Limb (tissue), 2 donors: ENCODE measurements at regions not wholly inside any gene's neighbourhood (a gene's known extent, or its start where the extent isn't known, plus 50 kb on each side); places are given as distances from the start of the nearest gene placed in this dataset.

ENCODE experiments used
- DNase-seq, 2 donors: peaks; one replicate each; pipeline ENCODE4 v3.0.0-alpha.2; 2016; ENCODE audit errors: extremely low spot score in 2 of 2

DNA sequence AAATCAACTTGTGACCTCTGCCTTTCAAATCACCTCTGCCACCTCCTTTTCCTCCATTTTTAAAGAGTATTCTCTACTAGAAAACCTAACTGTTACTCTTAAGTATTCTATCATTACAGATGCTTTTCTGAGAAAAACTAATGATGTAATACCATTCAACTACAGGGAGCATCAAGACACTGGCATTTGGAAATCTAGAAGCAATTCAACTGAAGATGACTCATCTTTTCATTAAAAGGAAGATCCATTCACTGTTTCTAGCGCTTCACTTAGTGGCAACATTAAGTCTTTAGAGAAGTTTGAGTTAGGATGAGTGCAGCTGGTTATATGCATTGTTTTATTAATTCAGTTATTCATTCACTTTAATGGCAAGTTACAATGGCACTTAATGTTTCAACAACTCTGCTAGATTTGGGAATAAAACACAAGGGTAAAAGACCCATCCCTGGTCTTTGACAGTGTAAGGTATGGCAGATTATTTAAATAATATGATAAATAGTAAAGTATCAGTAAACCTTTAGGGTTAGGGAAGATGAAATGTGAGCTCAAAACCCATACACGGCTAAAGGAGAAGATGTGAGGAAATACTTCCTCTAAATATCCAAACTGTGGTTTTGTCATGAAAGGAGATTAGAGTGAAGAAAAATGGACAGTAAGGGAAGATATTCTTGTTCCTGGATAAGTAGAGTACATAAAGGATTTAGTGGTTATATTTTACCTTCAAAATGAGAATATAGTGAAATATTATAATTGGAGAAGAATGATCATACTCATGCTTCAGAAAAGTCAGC lies 61.7 kb downstream of the KCNJ2 start:
- DNase-seq: no peak

DNA sequence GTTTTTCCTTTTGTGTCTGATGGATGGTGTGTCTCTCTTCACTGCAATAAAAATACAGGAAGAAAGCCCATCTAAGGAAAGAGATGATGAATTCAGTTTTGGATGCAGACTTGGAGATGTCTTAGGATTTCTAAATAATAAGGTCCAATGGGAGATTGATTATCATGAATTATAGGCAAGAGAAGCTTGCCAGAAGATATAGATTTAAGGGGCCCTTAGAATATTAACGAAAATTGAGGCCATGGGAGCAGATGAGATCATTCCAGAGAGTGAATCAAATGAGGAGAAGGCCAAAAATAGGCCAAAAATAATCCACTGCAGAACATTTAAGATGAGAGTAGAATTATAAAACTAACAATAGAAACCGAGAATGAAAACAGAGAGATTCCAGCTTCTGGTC lies 63.1 kb downstream of the KCNJ2 start:
- DNase-seq: no peak

DNA sequence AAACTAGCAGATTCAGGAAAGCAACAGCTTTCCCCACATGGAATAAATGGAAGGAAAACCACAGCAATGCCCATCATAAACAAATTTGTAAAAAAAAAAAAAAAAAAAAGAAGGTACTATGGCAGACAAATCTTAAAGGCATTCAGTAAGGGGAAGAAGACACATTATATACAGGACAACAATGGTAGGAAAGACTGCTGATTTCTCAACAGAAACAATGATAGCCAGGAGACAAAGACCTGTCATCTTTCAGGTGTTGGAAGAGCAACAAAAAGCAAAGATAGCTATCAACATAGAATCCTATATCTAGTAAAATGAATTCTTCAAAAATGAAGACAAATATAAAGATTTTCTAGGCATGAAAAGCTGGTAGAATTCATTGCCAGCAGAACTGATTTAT lies 65.9 kb downstream of the KCNJ2 start:
- no peak for DNase-seq

DNA sequence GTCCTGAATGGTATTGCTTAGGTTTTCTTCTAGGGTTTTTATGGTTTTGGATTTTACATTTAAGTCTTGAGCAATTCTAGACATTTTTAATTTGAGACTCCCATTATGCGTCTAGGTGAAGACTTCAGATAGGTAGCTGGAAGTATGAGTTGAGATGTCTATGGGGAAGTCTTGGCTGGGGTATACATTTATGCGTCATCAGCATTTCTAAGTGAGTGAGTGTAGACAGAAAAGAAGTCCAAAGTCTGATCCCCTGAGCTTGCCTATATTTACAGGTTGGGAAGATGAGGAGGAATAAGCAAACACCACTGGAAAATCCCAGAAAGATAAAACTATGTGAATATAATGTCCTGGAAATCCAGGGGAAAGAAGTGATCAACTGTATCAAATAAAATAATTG lies 68.9 kb downstream of the KCNJ2 start:
- DNase-seq: no peak

DNA sequence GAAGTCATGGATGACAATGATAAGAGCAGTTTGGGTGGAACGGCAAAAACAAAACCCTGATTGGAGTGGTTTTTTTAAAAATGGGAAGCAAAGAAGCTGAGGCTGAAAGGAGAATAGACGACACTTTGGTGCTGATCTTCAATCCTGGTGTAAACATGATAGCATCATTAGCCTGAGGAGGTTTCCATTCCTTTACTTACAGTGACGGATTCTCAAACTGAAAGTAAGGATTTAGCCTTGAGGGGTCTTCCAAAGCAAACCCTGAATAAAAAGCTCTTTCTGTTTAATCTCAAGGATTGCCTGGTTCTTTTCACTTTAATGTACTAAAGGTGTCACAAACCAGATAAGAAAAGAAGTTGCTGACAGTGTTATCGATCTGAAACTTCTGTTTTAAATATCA lies 69.3 kb downstream of the KCNJ2 start:
- no peak for DNase-seq

DNA sequence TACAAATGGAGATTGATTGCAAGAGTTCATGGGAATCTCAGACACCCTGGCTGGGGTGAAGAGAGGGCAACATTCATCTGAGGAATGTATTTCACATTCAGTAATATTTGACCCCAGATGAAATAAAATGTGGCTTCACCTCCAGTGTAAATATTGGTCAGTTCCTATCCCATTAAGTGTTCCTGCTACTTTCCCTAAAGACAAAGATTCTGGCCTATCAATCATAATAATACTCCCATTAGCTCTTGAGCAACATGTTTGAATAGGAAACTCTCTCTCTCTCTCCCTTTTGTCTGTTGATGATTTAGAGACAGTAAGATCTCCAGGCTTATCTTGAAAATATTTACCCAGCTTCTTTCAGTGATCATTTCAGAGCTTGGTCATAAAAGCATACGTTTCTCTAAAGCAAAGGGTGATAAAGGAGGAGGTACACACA lies 70.1 kb downstream of the KCNJ2 start:
- no peak for DNase-seq

DNA sequence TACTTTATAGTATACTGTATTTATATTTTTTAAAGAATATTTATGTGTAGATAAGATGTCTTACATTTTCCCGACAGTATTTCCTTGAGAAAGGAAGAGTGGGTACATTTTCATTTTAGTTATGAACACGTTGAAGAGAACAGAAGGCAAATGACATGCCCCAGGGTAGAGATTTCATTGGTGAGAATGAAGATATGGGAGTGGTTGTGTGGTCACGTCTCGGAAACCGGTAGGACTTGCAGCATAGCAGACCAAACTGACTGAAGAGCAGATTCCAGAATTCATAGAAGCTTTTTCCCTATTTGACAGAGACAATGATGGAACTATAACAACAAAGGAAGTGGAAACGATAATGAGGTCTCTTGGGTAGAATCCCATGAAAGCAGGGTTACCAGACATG lies 71.7 kb downstream of the KCNJ2 start:
- DNase-seq: no peak

DNA sequence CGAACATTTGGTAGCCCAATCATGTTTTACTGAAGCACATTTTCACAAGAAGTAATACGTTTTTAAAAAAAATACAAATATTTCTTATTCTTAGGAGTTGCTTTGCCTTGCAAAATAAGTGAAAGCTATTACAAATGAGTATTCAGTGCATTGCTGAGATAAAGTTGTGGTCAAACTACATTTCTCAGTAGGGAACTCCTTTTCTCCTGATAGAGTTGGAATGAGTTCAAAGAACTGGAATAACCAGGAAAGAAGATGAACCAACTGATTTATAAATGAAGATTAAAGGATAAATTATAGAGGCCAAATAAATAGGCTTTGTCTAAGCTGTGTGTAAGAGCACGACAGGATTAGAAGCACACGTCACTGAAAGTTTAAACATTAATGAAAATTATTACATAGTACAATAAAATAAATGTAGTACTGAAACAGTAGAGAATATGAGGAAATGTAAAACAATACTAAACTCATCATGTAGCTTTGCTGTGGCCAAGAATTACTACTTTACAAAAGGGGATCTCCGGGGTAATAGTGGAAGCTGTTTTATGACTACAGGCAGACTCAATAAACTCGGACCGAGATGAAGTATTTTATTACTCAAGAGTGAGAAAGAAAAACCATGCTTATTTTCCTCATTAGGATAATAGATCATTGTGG lies 73.6 kb downstream of the KCNJ2 start:
- no peak for DNase-seq

DNA sequence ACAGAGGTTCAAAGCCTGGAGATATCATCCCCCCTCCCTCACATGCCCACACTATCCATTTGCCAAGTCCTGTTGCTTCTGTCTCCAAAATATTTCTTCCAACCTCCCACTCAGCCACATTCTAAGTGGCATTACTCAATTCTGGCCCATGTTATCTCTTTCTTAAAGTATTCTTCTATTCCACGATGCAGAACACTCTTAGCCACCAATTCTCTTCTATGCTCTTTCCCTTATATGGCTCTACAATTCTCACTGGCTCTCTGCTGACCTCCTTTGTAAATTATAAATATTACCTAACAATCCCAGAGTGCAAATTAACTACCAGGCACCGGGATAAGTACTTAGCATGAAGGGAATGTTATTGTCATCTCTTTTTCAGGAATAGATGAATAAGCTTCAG lies 82.4 kb downstream of the KCNJ2 start:
- DNase-seq: no peak

DNA sequence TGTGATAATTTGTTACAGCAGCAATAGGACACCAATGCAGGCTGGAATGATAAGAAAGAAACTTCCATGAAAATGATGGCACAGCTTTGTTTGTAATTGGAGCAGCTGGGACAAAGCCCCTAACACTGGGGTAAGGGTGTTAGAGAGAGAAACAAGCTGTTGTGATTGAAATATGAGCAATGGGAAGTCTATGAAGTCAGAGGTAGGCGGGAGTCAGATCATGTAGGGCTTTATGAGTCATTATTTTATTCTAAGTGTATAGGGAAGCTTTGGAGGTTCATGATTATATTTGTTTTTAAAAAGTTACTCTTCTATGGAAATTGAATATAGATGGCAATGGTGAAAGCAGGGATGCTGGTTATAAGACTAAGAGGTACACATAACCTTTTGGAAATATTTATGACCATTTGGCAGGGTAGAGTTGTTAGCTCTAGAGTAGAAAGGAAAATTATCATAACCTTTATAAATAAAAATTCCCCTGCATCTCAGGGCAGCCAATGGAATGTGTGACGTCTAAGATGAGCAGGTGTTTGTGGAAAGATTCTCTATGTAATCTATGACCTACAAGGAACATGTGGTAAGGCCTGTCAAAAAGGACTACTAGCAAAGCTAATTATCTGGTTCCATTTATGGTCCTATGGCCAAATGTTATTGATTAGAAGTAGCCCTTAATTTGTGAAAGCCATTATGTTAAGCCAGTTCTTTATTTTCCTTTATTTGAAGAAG lies 85.6 kb downstream of the KCNJ2 start:
- DNase-seq: no peak

DNA sequence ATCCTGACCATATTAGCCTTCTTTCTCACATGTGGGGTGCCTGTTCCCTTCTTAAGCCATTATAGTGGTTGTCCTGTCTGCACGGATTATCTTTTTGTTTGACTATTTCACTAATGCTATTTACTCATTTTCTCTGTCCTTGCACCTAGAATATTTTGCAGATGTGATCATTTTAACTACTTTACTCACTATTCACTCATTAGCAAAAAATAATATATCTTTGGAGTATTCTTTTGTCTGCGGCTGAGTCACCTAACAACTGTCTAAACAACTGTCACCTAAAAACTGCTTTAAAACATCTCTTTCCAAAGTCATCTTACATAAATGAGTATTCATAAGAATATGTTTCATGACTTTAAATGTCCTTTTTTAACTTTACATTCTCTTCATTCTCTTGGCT lies 87.4 kb downstream of the KCNJ2 start:
- no peak for DNase-seq

DNA sequence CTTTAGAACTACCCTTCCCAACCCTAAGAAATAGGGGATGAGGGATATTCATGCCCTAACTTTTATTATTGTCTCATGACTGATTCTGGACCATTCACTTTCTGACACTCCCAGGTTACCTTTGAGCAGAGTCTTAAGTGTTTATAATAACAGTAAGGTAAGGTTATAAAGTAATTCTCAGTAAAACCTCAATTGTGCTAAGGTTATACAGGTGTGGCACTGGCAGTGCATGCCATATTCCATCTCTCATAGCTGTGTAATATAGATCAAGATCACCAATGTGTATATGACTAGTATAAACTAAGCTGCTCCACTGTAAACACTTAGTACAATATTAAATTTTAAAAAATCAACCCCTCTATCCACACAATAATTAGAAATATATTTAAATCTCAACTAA lies 89.1 kb downstream of the KCNJ2 start:
- no peak for DNase-seq

DNA sequence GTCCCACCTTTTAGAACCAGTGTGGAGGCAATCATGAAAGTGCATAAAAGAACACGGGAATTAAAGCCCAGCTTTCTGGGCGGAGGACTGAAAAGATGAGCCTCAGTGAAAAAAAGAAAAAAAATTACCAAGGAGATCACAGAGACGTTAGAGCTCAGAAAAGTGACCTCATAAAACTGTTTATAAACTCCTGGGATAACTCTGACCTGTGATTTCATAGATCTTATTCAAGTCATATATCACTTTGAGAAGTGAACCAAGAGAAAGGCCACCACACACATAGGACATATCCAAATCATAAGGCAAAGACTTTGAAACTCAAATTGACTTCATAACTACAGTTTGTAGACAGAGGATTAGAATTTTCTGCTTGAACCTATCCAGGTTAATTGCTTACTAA lies 90.1 kb downstream of the KCNJ2 start:
- DNase-seq: no peak

DNA sequence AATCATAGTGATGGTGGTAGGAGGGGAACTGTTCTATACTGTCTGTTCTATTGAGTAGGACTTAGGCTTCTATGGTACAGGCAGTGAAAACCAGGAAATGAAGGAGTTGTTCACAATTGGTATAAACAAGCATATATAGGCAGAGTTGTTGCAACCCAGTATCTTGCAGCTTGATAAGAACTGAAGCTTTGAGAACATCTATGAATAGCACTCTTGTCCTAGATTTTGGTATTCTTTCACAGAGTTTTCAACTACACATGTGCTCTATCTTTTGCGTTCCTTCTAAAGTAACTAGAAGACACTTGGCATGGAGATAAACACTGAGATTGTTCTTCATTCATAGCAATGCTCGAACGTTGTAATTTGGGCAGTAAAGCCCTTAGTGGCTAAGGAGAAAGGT lies 91.8 kb downstream of the KCNJ2 start:
- no peak for DNase-seq

DNA sequence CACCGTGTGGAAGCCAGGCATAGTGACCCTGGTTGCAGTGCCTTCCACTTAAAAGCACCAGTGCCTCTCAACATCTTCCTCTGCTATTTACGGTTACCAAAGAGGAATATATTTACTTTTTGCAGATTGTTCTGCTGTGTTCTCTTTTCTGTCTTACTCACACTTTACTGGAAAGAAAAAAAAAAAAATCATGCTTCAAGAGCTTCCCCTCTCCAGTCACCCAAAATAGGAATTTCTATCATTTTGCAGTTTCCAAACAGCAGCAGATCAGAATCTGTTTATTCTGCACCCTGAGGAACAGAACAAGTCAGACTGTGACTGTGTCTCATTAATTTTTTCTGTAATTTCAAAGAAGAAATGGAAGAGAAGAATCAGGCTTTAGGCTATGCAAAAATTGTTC lies 96.1 kb downstream of the KCNJ2 start:
- DNase-seq: no peak

DNA sequence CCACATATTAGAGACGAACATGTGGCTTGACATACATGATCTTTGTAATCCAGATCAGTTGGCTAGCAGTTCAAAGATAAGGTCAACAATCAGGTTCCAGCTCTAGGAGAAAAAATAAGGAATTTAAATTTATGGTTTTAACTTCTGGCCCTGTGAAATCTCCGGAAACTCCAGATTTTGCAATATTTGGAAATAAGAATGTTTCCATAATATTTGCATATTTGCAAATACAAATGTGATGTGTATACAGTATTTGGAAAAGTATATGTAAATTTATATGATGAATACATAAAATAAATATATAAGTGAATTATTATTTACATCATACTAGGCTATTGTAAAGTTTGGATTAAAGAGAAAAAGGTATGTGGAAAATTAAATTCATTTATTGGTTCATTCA lies 97.1 kb downstream of the KCNJ2 start:
- no peak for DNase-seq

DNA sequence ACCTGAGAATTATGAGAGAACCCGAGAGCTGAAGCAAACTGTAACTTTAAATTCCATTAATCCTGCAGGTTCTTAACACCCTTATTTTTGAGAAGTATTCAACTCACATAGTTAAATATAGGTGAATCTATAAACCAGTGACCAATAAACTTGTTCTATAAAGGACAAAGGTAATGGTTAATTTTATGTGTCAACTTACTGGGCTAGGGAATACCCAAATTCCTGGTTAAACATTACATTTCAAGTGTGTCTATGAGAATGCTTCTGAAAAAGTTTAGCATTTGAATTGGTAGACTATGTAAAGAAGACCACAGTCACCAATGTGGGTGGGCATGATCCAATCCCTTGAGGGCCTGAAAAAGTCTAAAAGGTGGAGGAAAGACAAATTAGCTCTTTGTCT lies 99.1 kb downstream of the KCNJ2 start:
- no peak for DNase-seq

DNA sequence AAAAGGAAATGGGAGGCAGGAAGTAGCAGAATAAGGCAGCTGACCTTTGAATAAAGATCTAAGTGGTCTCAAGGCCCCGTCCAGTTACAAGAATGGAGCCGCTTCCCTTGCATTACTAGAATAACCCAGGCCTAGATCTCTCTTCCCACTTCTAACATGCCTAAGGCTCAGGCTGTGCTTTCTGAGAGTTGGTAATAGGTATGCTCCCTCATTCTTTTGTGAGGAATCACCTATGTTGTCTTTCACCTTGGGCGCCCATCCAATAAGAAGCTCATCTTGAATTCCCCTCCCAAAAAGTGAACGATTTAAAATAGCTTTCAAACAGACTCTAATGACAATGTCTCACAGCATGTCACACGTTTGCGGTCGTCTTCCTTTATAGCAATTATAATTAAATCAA lies 101.2 kb downstream of the KCNJ2 start:
- DNase-seq: no peak

DNA sequence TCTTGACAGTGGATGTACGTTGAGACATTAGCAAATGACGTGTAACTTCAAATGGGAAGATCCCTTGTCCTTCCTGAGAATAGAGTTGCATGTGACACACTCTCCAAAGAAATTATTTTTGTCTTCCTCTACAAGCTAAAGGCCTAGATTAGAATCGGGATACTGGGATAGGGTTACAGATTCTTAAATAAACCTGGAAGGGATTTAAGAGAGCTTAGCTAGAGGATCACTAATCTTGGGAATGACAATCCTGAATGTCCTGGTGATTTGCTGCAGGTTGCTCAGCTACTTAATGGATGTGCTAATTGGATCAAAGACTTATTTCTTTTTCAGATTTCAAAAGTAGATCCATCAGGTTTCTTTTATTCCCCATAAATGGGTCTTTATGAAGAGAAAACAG lies 101.9 kb downstream of the KCNJ2 start:
- no peak for DNase-seq

DNA sequence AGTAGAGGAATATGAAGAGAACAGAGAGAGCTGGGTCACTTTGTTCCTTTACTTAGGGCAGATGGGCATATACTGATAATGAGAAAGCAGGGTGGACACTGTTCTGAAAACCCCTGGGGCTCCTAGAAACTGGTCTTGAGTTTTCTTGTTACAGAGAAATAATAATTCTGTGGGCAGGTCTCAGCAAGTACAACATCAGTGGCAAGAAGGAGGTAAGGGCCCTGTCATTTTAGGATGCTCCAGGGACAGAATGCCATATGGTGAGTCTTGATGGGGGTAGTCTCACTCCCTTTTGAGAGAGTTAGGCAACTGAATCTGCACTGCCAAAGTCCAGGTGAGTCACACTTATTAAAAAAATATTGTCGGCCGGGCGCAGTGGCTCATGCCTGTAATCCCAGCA lies 102.3 kb downstream of the KCNJ2 start:
- no peak for DNase-seq

DNA sequence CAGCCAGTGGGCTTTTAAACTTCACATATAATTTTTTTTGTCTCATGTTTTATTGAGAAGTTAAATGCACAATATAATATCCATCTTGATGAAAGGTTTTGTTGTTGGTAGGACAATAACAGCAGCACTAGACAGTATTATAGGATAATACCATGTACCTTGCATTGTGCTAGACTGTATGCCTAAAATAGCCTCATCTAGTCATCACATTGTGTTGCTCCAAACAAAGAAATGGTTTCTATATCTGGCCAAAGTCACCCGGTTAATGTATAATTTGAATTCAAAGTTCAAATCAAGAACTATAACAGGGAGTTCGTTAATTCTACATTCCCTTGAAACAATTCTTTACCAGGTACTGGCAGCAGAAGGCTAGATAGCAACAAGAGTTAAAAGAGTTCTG lies 104.9 kb downstream of the KCNJ2 start:
- DNase-seq: no peak

DNA sequence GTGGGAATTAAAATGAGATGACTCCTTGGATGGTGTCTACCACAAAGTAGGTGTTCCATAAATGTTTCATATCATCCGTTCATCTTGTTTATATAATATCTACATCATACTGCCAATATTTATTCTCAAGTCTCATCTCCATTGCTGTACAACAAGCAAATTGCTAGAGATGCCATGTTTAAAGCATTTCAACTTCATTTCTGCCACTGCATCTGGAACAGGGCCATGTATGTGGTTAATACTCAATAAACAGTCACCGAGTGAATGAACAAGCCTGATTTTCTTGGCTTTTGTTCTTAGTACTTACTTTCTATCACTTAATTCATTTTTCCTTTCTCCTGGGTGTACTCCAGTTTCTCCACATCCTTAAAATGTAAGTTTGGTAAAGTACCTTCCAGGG lies 107.6 kb downstream of the KCNJ2 start:
- peak in 1 of 2 donors; percentile 5 for DNase-seq
